ENCODE measurements at regions not wholly inside any gene's neighbourhood (a gene's known extent, or its start where the extent isn't known, plus 50 kb on each side); places are given as distances from the start of the nearest gene placed in this dataset.

GRCh38 chr6:18746727-18747126, 359.6 kb downstream of the RNF144B start:
- no peak for TF ChIP-seq CTCF (IDR thresholded peaks at IDR 0.05; ENCODE audit: low read depth, low read length, poor library complexity, severe bottlenecking)
- no peak for TF ChIP-seq EZH2phosphoT487 (IDR thresholded peaks at IDR 0.05; ENCODE audit: borderline replicate concordance, low read length)
